ENCODE measurements at regions not wholly inside any gene's neighbourhood (a gene's known extent, or its start where the extent isn't known, plus 50 kb on each side); places are given as distances from the start of the nearest gene placed in this dataset.

- no peak for ATAC-seq
- H3K9me3 ChIP-seq: no peaks in the 10 kb centered on the region
- no peaks in the 10 kb centered on the region for H3K27me3 ChIP-seq (ENCODE audit: insufficient read depth in 3 of 3, low read length in 2 of 3)
- DNase-seq: no peak
- 90 to 95% (median 94%) methylated on average over 1 of the region's 1 CpG for WGBS, 3 donors
- intact Hi-C loops (cut with DNase I): no loop called here
- no peaks in the 10 kb centered on the region for H3K4me1 ChIP-seq
- TF ChIP-seq, protein P1, sequence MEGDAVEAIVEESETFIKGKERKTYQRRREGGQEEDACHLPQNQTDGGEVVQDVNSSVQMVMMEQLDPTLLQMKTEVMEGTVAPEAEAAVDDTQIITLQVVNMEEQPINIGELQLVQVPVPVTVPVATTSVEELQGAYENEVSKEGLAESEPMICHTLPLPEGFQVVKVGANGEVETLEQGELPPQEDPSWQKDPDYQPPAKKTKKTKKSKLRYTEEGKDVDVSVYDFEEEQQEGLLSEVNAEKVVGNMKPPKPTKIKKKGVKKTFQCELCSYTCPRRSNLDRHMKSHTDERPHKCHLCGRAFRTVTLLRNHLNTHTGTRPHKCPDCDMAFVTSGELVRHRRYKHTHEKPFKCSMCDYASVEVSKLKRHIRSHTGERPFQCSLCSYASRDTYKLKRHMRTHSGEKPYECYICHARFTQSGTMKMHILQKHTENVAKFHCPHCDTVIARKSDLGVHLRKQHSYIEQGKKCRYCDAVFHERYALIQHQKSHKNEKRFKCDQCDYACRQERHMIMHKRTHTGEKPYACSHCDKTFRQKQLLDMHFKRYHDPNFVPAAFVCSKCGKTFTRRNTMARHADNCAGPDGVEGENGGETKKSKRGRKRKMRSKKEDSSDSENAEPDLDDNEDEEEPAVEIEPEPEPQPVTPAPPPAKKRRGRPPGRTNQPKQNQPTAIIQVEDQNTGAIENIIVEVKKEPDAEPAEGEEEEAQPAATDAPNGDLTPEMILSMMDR (IDR thresholded peaks at IDR 0.05): no peak
- H3K4me3 ChIP-seq: no peak overlapping the region
- no peak overlapping the region for H3K27ac ChIP-seq
- no peaks in the 10 kb centered on the region for H3K36me3 ChIP-seq (ENCODE audit: insufficient read depth in 1 of 2, low read depth in 1 of 2)
Measured at GRCh38 chr6:14977747-14978382, 268.0 kb upstream of the JARID2 start.

DNA sequence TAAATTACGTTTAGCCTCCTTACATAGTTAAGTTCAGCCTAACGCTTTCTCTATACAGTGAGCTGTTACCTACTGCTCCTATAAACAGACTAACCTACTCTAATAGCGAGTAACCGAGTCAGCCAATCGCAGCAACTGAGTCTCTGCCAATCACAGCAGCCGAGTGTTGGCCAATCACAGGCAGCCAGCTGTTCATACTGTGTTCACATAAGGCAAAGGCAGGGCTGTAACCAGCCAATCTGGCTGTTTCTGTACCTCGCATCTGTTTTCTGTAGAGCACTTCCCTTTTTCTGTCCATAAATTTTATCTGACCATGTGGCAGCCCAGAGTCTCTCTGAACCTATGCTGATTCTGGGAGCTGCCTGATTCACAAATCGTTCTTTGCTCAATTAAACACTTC lies 263.9 kb upstream of the JARID2 start:
- intact Hi-C loops (cut with DNase I): no loop called here
- ATAC-seq (no peak), DNase-seq (no peak)
- TF ChIP-seq, protein P1 (IDR thresholded peaks at IDR 0.05): no peak
- Histone ChIP-seq H3K27me3 (ENCODE audit: insufficient read depth in 3 of 3, low read length in 2 of 3) (no peaks in the 10 kb centered on the region), H3K36me3 (ENCODE audit: insufficient read depth in 1 of 2, low read depth in 1 of 2) (no peaks in the 10 kb centered on the region), H3K4me1 (peaks cover 16% of the 10 kb centered on the region), H3K27ac (no peak overlapping the region), H3K9me3 (no peaks in the 10 kb centered on the region), H3K4me3 (no peak overlapping the region)
- WGBS, 3 donors: 88 to 95% (median 93%) methylated on average over 8 of the region's 8 CpGs

- Histone ChIP-seq H3K4me1 (peaks cover 16% of the 10 kb centered on the region), H3K36me3 (ENCODE audit: insufficient read depth in 1 of 2, low read depth in 1 of 2) (no peaks in the 10 kb centered on the region), H3K4me3 (peak overlapping the region; percentile 4), H3K9me3 (no peaks in the 10 kb centered on the region), H3K27ac (no peak overlapping the region), H3K27me3 (ENCODE audit: insufficient read depth in 3 of 3, low read length in 2 of 3) (no peaks in the 10 kb centered on the region)
- TF ChIP-seq, protein P1 (IDR thresholded peaks at IDR 0.05): no peak
- 36 to 47% (median 40%) methylated on average over 5 of the region's 5 CpGs for WGBS, 3 donors
- ATAC-seq (peak in 2 of 4 donors; percentile 65 to 75), DNase-seq (no peak)
- intact Hi-C loops (cut with DNase I): no loop called here
Measured at GRCh38 chr6:14983599-14984518, 262.0 kb upstream of the JARID2 start.

DNA sequence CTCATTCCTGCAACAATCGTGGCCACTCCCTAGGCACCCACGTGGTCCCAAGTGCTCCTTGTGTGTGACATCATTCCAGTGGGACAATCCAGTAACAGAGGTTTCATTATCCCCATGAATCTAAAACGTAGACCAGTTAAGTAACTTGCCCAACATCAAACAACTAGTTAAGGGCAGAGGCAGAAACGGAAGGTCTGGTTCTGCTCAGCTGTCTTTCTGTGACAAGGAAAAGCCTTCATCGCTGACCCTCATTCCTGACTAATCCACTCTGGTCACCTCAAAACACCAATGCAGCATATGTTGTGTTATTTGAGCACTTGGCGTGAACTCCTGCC lies 261.4 kb upstream of the JARID2 start:
- DNase-seq: peak in 1 of 2 donors; percentile 31
- WGBS, 3 donors: 12 to 27% (median 19%) methylated on average over 6 of the region's 6 CpGs
- TF ChIP-seq, protein P1 (IDR thresholded peaks at IDR 0.05): no peak
- Histone ChIP-seq H3K27me3 (ENCODE audit: insufficient read depth in 3 of 3, low read length in 2 of 3) (no peaks in the 10 kb centered on the region), H3K36me3 (ENCODE audit: insufficient read depth in 1 of 2, low read depth in 1 of 2) (no peaks in the 10 kb centered on the region), H3K9me3 (no peaks in the 10 kb centered on the region), H3K4me1 (peaks cover 16% of the 10 kb centered on the region), H3K27ac (no peak overlapping the region), H3K4me3 (peak overlapping the region; percentile 4)
- intact Hi-C loops (cut with DNase I): no loop called here
- ATAC-seq: peak; percentile 56 to 89 (median 78)
